ENCODE measurements at regions not wholly inside any gene's neighbourhood (a gene's known extent, or its start where the extent isn't known, plus 50 kb on each side); places are given as distances from the start of the nearest gene placed in this dataset.
"Not testable (repeated sequence)": the region's sequence is repeated elsewhere in the genome, so short reads cannot be mapped to it uniquely, and the experiment has no call there.

GRCh38 chr14:30270200-30271161 is 288.5 kb upstream of the G2E3 start:
- peak; percentile 91 for DNase-seq

- DNase-seq, result no peak
Observed at GRCh38 chr14:30271811-30272323, 287.1 kb upstream of the G2E3 start.

GRCh38 chr14:30272848-30273832 is 285.8 kb upstream of the G2E3 start:
- DNase-seq, result no peak

GRCh38 chr14:30275604-30276003 is 283.4 kb upstream of the G2E3 start:
- DNase-seq, result no peak

GRCh38 chr14:30277268-30277667 is 281.7 kb upstream of the G2E3 start:
- DNase-seq, result no peak

GRCh38 chr14:30278856-30279255 is 280.1 kb upstream of the G2E3 start:
- DNase-seq, result not testable (repeated sequence)

GRCh38 chr14:30283822-30284446 is 275.0 kb upstream of the G2E3 start:
- no peak for DNase-seq

- no peak for DNase-seq
Observed at GRCh38 chr14:30284808-30285207, 274.1 kb upstream of the G2E3 start.

GRCh38 chr14:30287579-30288445 is 271.1 kb upstream of the G2E3 start:
- no peak for DNase-seq

GRCh38 chr14:30290001-30290400 is 269.0 kb upstream of the G2E3 start:
- no peak for DNase-seq

GRCh38 chr14:30291216-30291615 is 267.7 kb upstream of the G2E3 start:
- DNase-seq, result no peak

- no peak for DNase-seq
Observed at GRCh38 chr14:30292541-30292940, 266.4 kb upstream of the G2E3 start.

- no peak for DNase-seq
Observed at GRCh38 chr14:30295980-30296379, 263.0 kb upstream of the G2E3 start.

- no peak for DNase-seq
Observed at GRCh38 chr14:30296931-30297405, 262.0 kb upstream of the G2E3 start.

- no peak for DNase-seq
Observed at GRCh38 chr14:30297876-30298795, 260.8 kb upstream of the G2E3 start.

GRCh38 chr14:30299915-30300314 is 259.0 kb upstream of the G2E3 start:
- DNase-seq, result no peak

- no peak for DNase-seq
Observed at GRCh38 chr14:30303350-30303749, 255.6 kb upstream of the G2E3 start.

GRCh38 chr14:30305346-30305745 is 253.6 kb upstream of the G2E3 start:
- DNase-seq, result no peak

- DNase-seq, result no peak
Observed at GRCh38 chr14:30309405-30309804, 249.6 kb upstream of the G2E3 start.

GRCh38 chr14:30312214-30312613 is 246.7 kb upstream of the G2E3 start:
- DNase-seq, result no peak

All from NCI-H524 treated with DMSO at 0.1 percent for 48 hours (cell line).